ENCODE measurements at regions not wholly inside any gene's neighbourhood (a gene's known extent, or its start where the extent isn't known, plus 50 kb on each side); places are given as distances from the start of the nearest gene placed in this dataset.

- TF ChIP-seq, protein P1, sequence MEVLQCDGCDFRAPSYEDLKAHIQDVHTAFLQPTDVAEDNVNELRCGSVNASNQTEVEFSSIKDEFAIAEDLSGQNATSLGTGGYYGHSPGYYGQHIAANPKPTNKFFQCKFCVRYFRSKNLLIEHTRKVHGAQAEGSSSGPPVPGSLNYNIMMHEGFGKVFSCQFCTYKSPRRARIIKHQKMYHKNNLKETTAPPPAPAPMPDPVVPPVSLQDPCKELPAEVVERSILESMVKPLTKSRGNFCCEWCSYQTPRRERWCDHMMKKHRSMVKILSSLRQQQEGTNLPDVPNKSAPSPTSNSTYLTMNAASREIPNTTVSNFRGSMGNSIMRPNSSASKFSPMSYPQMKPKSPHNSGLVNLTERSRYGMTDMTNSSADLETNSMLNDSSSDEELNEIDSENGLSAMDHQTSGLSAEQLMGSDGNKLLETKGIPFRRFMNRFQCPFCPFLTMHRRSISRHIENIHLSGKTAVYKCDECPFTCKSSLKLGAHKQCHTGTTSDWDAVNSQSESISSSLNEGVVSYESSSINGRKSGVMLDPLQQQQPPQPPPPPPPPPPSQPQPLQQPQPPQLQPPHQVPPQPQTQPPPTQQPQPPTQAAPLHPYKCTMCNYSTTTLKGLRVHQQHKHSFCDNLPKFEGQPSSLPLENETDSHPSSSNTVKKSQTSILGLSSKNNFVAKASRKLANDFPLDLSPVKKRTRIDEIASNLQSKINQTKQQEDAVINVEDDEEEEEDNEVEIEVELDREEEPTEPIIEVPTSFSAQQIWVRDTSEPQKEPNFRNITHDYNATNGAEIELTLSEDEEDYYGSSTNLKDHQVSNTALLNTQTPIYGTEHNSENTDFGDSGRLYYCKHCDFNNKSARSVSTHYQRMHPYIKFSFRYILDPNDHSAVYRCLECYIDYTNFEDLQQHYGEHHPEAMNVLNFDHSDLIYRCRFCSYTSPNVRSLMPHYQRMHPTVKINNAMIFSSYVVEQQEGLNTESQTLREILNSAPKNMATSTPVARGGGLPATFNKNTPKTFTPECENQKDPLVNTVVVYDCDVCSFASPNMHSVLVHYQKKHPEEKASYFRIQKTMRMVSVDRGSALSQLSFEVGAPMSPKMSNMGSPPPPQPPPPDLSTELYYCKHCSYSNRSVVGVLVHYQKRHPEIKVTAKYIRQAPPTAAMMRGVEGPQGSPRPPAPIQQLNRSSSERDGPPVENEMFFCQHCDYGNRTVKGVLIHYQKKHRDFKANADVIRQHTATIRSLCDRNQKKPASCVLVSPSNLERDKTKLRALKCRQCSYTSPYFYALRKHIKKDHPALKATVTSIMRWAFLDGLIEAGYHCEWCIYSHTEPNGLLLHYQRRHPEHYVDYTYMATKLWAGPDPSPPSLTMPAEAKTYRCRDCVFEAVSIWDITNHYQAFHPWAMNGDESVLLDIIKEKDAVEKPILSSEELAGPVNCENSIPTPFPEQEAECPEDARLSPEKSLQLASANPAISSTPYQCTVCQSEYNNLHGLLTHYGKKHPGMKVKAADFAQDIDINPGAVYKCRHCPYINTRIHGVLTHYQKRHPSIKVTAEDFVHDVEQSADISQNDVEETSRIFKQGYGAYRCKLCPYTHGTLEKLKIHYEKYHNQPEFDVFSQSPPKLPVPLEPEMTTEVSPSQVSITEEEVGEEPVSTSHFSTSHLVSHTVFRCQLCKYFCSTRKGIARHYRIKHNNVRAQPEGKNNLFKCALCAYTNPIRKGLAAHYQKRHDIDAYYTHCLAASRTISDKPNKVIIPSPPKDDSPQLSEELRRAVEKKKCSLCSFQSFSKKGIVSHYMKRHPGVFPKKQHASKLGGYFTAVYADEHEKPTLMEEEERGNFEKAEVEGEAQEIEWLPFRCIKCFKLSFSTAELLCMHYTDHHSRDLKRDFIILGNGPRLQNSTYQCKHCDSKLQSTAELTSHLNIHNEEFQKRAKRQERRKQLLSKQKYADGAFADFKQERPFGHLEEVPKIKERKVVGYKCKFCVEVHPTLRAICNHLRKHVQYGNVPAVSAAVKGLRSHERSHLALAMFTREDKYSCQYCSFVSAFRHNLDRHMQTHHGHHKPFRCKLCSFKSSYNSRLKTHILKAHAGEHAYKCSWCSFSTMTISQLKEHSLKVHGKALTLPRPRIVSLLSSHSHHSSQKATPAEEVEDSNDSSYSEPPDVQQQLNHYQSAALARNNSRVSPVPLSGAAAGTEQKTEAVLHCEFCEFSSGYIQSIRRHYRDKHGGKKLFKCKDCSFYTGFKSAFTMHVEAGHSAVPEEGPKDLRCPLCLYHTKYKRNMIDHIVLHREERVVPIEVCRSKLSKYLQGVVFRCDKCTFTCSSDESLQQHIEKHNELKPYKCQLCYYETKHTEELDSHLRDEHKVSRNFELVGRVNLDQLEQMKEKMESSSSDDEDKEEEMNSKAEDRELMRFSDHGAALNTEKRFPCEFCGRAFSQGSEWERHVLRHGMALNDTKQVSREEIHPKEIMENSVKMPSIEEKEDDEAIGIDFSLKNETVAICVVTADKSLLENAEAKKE (CRISPR knock-in tag; IDR thresholded peaks at IDR 0.05), result no peak
- TF ChIP-seq, protein P2, sequence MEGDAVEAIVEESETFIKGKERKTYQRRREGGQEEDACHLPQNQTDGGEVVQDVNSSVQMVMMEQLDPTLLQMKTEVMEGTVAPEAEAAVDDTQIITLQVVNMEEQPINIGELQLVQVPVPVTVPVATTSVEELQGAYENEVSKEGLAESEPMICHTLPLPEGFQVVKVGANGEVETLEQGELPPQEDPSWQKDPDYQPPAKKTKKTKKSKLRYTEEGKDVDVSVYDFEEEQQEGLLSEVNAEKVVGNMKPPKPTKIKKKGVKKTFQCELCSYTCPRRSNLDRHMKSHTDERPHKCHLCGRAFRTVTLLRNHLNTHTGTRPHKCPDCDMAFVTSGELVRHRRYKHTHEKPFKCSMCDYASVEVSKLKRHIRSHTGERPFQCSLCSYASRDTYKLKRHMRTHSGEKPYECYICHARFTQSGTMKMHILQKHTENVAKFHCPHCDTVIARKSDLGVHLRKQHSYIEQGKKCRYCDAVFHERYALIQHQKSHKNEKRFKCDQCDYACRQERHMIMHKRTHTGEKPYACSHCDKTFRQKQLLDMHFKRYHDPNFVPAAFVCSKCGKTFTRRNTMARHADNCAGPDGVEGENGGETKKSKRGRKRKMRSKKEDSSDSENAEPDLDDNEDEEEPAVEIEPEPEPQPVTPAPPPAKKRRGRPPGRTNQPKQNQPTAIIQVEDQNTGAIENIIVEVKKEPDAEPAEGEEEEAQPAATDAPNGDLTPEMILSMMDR (conservative IDR thresholded peaks at IDR 0.05; ENCODE audit: low read depth in 2 of 2), result no peak
- TF ChIP-seq ZNF114 (CRISPR knock-in tag; IDR thresholded peaks at IDR 0.05) (no peak), POLR2AphosphoS5 (IDR thresholded peaks at IDR 0.05; ENCODE audit: low read depth) (no peak), EZH2 (IDR thresholded peaks at IDR 0.05; ENCODE audit: low read depth, unreplicated experiment) (no peak), STAT1 (IDR thresholded peaks at IDR 0.05; ENCODE audit: unreplicated experiment) (no peak), NANOG (IDR thresholded peaks at IDR 0.05; ENCODE audit: borderline replicate concordance) (no peak)
Measured at GRCh38 chr2:51510303-51510702, 478.4 kb upstream of the NRXN1 start (continued).

GRCh38 chr2:51505533-51505932 is 473.6 kb upstream of the NRXN1 start:
- Histone ChIP-seq H2AFZ (no peak overlapping the region), H3K79me2 (replicated peaks; ENCODE audit: insufficient read depth) (no peaks in the 10 kb centered on the region), H3K27me3 (ENCODE audit: insufficient read depth) (no peaks in the 10 kb centered on the region), H3F3A (replicated peaks; ENCODE audit: low read depth) (no peaks in the 10 kb centered on the region), H3K9me2 (ENCODE audit: insufficient read depth) (no peaks in the 10 kb centered on the region), H3K4me2 (no peak overlapping the region), H3K36me3 (ENCODE audit: insufficient read depth) (no peaks in the 10 kb centered on the region), H3K4me1 (ENCODE audit: insufficient read depth) (no peaks in the 10 kb centered on the region), H3K27ac (ENCODE audit: low read depth) (no peak overlapping the region), H3K4me3 (no peak overlapping the region), H4K20me1 (replicated peaks; ENCODE audit: insufficient read depth) (no peaks in the 10 kb centered on the region)
- H3K27me3 Mint-ChIP-seq (ENCODE audit: insufficient read depth, low read depth, poor library complexity), result no peaks in the 10 kb centered on the region
- no peaks in the 10 kb centered on the region for H3K36me3 Mint-ChIP-seq (ENCODE audit: low read depth)
- peak; percentile 40; the same call in 1 of the 3 replicates for ATAC-seq
- H3K4me1 Mint-ChIP-seq, result no peaks in the 10 kb centered on the region
- peaks cover 11% of the 10 kb centered on the region; the same call in 1 of the 3 replicates for H3K9me3 Mint-ChIP-seq
- peak; percentile 46 for DNase-seq (ENCODE audit: low spot score)
- no peak overlapping the region for H3K4me3 Mint-ChIP-seq
- H3K27ac Mint-ChIP-seq, result no peak overlapping the region
- TF ChIP-seq NANOG (IDR thresholded peaks at IDR 0.05; ENCODE audit: borderline replicate concordance), result no peak
- TF ChIP-seq, protein P2 (conservative IDR thresholded peaks at IDR 0.05; ENCODE audit: low read depth in 2 of 2), result peak; percentile 56 to 66

All from GM23338 (cell line).